Ascending aorta (tissue), 2 donors: ENCODE measurements at regions not wholly inside any gene's neighbourhood (a gene's known extent, or its start where the extent isn't known, plus 50 kb on each side); places are given as distances from the start of the nearest gene placed in this dataset.
A peak's percentile ranks its signal among the peaks of the same experiment; 100 is the strongest.
"Not testable (repeated sequence)": the region's sequence is repeated elsewhere in the genome, so short reads cannot be mapped to it uniquely, and the experiment has no call there.

Experiments used
- DNase-seq, 2 donors: peaks; one replicate each; pipeline ENCODE4 v3.0.0-alpha.2; 2019; ENCODE audit warnings: low spot score in 2 of 2
- H3K27ac ChIP-seq, 2 donors: fragments of 200-600 bp; sonication (generic); one replicate each; pipeline ENCODE4 v1.5.1; 2016 to 2017; ENCODE audit warnings: mild to moderate bottlenecking in 1 of 2
- H3K27me3 ChIP-seq: fragments of 200-600 bp; sonication (generic); one replicate; pipeline ENCODE4 v1.5.1; 2017
- H3K36me3 ChIP-seq, 2 donors: fragments of 200-600 bp; sonication (generic); one replicate each; pipeline ENCODE4 v1.5.1; 2016
- H3K4me1 ChIP-seq, 2 donors: fragments of 200-600 bp; sonication (generic); one replicate each; pipeline ENCODE4 v1.5.1; 2016 to 2017; ENCODE audit warnings: mild to moderate bottlenecking in 1 of 2
- H3K4me3 ChIP-seq, 2 donors: fragments of 200-600 bp; sonication (generic); one replicate each; pipeline ENCODE4 v1.5.1; 2016 to 2017; ENCODE audit warnings: mild to moderate bottlenecking in 1 of 2
- H3K9me3 ChIP-seq, 2 donors: fragments of 200-600 bp; sonication (generic); one replicate each; pipeline ENCODE4 v1.5.1; 2016
- CTCF ChIP-seq, 3 experiments: fragments of 200-600 bp in 2 of 3; fragments of 450-650 bp in 1 of 3; sonication (generic) in 2 of 3; IDR thresholded peaks; one replicate each; pipeline ENCODE4 v1.5.1; 2016 to 2019; ENCODE audit warnings: antibody characterized with exemption in 3 of 3, mild to moderate bottlenecking in 1 of 3, moderate library complexity in 1 of 3
- intact Hi-C: fragments of 100-400 bp; cut with DNase I; formaldehyde crosslinking; loops from one replicate; pipeline ENCODE4 v1.15.1; 2023

DNA sequence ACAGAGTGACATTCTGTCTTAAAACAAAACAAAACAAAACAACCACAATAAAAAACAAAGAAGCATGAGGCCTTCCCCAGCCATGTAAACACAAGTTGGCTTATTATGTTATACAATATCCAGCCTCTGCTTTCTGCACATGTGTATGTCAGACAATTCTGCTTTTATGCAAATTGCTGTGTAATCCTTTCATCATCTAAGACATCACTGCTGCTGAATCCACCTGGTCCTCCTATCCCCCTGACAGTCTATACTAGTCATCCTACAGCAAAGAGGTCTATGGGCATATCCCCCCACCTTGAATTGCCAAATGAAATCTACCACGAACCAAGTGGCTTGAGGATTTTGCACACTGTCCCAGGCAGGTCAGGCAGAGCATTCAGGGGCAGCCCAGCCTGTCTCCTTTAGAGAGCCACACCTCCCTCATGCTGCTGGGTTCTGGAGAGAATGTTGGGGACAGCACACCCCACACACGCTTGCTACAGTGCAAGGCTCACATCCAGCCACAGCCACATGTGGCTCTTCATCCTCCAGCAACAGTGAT is 339.6 kb upstream of the CDH5 start:
- TF ChIP-seq CTCF (IDR thresholded peaks at IDR 0.05), result no peak
- intact Hi-C loops, result no loop called here
- Histone ChIP-seq H3K9me3 (no peaks in the 10 kb centered on the region), H3K36me3 (no peaks in the 10 kb centered on the region), H3K27me3 (no peaks in the 10 kb centered on the region), H3K4me3 (no peak overlapping the region), H3K4me1 (no peaks in the 10 kb centered on the region), H3K27ac (no peak overlapping the region)
- DNase-seq, result no peak

GRCh38 chr16:66026211-66026610 is 340.3 kb upstream of the CDH5 start:
- Histone ChIP-seq H3K9me3 (no peaks in the 10 kb centered on the region), H3K36me3 (no peaks in the 10 kb centered on the region), H3K27ac (no peak overlapping the region), H3K4me1 (no peaks in the 10 kb centered on the region), H3K4me3 (no peak overlapping the region), H3K27me3 (no peaks in the 10 kb centered on the region)
- TF ChIP-seq CTCF (IDR thresholded peaks at IDR 0.05), result peak in 1 of 3 experiments; percentile 15
- DNase-seq, result no peak
- intact Hi-C loops, result no loop called here

DNA sequence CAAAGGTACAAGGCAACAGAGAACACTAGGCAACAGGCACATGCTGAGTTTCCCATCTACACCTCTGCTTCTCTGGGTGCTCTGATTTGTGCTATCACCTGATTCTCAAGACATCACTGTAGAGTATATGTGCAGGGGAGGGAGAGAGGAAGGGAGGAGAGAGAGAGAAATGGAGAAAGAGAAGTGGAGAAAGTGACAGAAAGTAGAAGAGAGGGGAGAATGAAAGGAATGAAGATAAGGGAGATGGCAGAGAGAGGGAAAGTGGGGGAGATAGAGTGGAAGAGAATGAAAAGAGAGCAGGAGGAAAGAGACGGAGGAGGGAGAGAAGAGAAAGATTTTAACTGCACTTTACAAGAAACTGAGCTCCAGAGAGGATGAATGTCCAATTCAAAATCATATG is 340.7 kb upstream of the CDH5 start:
- Histone ChIP-seq H3K4me1 (no peaks in the 10 kb centered on the region), H3K9me3 (no peaks in the 10 kb centered on the region), H3K27me3 (no peaks in the 10 kb centered on the region), H3K36me3 (no peaks in the 10 kb centered on the region), H3K27ac (no peak overlapping the region), H3K4me3 (no peak overlapping the region)
- no peak for TF ChIP-seq CTCF (IDR thresholded peaks at IDR 0.05)
- DNase-seq, result no peak
- intact Hi-C loops, result no loop called here

DNA sequence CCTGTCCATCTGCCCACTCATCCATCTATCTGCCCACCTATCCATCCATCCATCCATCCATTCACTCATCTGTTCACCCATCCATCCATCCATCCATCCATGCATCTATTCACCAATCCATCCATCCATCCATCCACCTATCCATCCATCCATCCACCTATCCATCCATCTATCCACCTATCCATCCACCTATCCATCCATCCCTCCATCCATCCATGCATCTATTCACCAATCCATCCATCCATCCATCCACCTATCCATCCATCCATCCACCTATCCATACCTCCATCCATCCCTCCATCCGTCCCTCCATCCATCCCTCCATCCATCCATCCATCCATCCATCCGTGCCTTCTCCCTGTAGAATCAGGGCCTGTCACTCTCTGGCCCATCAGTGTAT is 341.9 kb upstream of the CDH5 start:
- H3K9me3 ChIP-seq, H3K4me3 ChIP-seq, intact Hi-C loops, H3K27ac ChIP-seq, H3K4me1 ChIP-seq, H3K36me3 ChIP-seq, DNase-seq, H3K27me3 ChIP-seq: not testable (repeated sequence)

- no peaks in the 10 kb centered on the region for H3K4me1 ChIP-seq
- DNase-seq, result no peak
- H3K27me3 ChIP-seq, result no peaks in the 10 kb centered on the region
- no peaks in the 10 kb centered on the region for H3K9me3 ChIP-seq
- TF ChIP-seq CTCF (IDR thresholded peaks at IDR 0.05), result no peak
- no peak overlapping the region for H3K4me3 ChIP-seq
- no peaks in the 10 kb centered on the region for H3K36me3 ChIP-seq
- intact Hi-C loops, result no loop called here
- no peak overlapping the region for H3K27ac ChIP-seq
Observed at GRCh38 chr16:66023481-66023880, 343.0 kb upstream of the CDH5 start.

DNA sequence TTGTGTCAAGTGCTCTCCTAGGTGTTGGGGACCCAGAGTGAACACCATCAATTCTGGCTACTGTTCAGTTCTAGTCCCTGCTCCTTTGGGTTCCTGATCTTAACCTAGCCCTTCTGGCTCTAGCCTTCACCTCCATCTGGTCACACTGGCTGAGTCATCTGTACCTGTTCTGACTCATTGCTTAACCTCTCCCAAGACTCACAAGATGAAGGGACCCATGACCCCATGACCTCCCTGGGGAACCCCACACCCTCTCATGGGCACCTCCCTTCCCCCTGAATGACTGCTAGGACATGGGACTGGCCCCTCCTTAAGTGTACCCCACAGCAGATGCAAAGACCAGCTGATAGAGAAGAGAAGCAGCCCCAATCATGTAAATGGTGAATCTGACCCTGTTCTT is 345.8 kb upstream of the CDH5 start:
- no peaks in the 10 kb centered on the region for H3K4me1 ChIP-seq
- TF ChIP-seq CTCF (IDR thresholded peaks at IDR 0.05), result no peak
- H3K27me3 ChIP-seq, result no peaks in the 10 kb centered on the region
- no peak overlapping the region for H3K27ac ChIP-seq
- no peaks in the 10 kb centered on the region for H3K36me3 ChIP-seq
- no peak for DNase-seq
- no peak overlapping the region for H3K4me3 ChIP-seq
- H3K9me3 ChIP-seq, result no peaks in the 10 kb centered on the region
- intact Hi-C loops, result no loop called here
